ENCODE measurements at regions not wholly inside any gene's neighbourhood (a gene's known extent, or its start where the extent isn't known, plus 50 kb on each side); places are given as distances from the start of the nearest gene placed in this dataset.
A peak's percentile ranks its signal among the peaks of the same experiment; 100 is the strongest.

DNA sequence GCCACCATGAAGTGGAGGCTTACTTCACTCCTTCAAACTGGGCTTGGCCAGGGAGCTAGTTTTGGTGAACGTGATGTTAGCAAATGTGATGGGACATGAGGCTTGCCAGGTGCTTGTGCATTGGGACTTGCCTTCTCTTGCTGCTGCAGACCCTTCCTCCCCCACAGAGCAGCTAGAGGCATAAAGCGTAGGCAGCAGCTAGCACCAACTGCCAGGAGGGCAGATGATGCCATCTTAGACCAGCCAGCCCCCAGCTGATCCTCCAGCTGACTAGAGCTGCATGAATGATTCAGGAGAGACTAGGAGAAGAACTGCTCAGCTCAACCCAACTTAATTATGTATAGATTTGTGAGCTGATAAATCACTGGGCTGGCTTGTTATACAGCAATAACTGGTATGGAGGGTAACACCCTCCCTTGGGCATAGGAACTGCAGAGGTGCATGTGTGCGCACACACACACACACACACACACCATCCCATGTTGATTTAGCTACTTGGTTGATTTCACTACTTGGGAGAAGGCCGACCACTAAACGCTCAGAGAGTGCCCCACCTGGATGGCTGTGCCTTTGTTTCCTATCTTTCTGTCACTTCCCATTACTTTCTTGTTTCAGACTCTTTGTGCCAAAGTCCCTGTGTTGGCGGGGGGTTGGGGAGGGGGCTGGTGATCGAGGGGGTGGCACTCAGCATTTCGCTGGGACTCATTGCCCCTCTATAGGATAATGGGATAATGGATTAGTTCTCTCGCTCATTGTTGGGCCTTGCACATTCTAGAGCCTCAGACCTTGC is 202.8 kb downstream of the ADAMTS15 start:
- Histone ChIP-seq H3K4me3 (replicated peaks; ENCODE audit: insufficient read depth, low read length) (no peak overlapping the region), H3K27me3 (ENCODE audit: insufficient read depth, poor library complexity, severe bottlenecking) (no peaks in the 10 kb centered on the region), H3K27ac (replicated peaks) (no peak overlapping the region)
- no peak for TF ChIP-seq GABPA (IDR thresholded peaks at IDR 0.05; ENCODE audit: low read depth)
- no peak for TF ChIP-seq SPI1 (IDR thresholded peaks at IDR 0.05; ENCODE audit: borderline replicate concordance, low read depth)
- no peak for TF ChIP-seq POLR2AphosphoS5 (IDR thresholded peaks at IDR 0.05; ENCODE audit: low read depth)
- TF ChIP-seq, protein P1, sequence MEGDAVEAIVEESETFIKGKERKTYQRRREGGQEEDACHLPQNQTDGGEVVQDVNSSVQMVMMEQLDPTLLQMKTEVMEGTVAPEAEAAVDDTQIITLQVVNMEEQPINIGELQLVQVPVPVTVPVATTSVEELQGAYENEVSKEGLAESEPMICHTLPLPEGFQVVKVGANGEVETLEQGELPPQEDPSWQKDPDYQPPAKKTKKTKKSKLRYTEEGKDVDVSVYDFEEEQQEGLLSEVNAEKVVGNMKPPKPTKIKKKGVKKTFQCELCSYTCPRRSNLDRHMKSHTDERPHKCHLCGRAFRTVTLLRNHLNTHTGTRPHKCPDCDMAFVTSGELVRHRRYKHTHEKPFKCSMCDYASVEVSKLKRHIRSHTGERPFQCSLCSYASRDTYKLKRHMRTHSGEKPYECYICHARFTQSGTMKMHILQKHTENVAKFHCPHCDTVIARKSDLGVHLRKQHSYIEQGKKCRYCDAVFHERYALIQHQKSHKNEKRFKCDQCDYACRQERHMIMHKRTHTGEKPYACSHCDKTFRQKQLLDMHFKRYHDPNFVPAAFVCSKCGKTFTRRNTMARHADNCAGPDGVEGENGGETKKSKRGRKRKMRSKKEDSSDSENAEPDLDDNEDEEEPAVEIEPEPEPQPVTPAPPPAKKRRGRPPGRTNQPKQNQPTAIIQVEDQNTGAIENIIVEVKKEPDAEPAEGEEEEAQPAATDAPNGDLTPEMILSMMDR (IDR thresholded peaks at IDR 0.05; ENCODE audit: insufficient read depth, low read length): no peak
- TF ChIP-seq, protein P2, sequence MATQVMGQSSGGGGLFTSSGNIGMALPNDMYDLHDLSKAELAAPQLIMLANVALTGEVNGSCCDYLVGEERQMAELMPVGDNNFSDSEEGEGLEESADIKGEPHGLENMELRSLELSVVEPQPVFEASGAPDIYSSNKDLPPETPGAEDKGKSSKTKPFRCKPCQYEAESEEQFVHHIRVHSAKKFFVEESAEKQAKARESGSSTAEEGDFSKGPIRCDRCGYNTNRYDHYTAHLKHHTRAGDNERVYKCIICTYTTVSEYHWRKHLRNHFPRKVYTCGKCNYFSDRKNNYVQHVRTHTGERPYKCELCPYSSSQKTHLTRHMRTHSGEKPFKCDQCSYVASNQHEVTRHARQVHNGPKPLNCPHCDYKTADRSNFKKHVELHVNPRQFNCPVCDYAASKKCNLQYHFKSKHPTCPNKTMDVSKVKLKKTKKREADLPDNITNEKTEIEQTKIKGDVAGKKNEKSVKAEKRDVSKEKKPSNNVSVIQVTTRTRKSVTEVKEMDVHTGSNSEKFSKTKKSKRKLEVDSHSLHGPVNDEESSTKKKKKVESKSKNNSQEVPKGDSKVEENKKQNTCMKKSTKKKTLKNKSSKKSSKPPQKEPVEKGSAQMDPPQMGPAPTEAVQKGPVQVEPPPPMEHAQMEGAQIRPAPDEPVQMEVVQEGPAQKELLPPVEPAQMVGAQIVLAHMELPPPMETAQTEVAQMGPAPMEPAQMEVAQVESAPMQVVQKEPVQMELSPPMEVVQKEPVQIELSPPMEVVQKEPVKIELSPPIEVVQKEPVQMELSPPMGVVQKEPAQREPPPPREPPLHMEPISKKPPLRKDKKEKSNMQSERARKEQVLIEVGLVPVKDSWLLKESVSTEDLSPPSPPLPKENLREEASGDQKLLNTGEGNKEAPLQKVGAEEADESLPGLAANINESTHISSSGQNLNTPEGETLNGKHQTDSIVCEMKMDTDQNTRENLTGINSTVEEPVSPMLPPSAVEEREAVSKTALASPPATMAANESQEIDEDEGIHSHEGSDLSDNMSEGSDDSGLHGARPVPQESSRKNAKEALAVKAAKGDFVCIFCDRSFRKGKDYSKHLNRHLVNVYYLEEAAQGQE (IDR thresholded peaks at IDR 0.05; ENCODE audit: insufficient replicate concordance, low read depth): no peak
- DNase-seq (ENCODE audit: low read depth in 1 of 2, low spot score in 1 of 2): no peak

DNA sequence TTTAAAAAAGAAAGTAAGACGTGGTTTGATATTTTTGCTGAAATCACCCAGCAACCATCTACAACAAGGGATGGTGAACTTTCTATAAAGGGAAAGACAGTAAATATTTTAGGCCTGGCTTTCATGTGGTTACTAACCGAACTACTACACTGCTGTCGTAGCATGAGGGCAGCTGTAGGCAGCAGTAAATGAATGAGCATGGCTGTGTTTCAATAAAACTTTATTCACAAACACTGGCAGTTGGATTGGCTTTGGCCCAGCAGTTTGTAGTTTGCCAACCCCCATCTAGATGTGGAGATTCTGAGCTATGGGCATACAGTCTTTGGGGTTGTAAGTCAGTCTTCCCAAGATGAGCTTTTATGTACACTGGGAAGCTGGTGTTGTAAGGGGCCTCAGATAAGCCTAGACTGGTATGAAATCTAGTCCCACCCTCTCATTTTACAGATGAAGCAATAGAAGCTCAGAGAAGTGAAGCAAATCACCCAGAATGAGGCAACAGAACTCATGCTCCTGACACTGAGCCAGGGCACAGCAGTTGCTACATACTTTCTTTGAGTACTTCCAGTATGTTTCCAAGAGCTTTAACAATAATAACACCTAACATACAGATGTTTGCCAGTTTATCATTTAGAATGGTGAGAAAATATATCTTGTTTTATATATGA is 204.4 kb downstream of the ADAMTS15 start:
- DNase-seq (ENCODE audit: low read depth in 1 of 2, low spot score in 1 of 2): peak; percentile 4 to 6
- Histone ChIP-seq H3K27me3 (ENCODE audit: insufficient read depth, poor library complexity, severe bottlenecking) (no peaks in the 10 kb centered on the region), H3K4me3 (replicated peaks; ENCODE audit: insufficient read depth, low read length) (no peak overlapping the region), H3K27ac (replicated peaks) (no peak overlapping the region)
- TF ChIP-seq, protein P2 (IDR thresholded peaks at IDR 0.05; ENCODE audit: insufficient replicate concordance, low read depth): no peak
- TF ChIP-seq POLR2AphosphoS5 (IDR thresholded peaks at IDR 0.05; ENCODE audit: low read depth) (no peak), SPI1 (IDR thresholded peaks at IDR 0.05; ENCODE audit: borderline replicate concordance, low read depth) (no peak), GABPA (IDR thresholded peaks at IDR 0.05; ENCODE audit: low read depth) (no peak)
- TF ChIP-seq, protein P1 (IDR thresholded peaks at IDR 0.05; ENCODE audit: insufficient read depth, low read length): no peak

DNA sequence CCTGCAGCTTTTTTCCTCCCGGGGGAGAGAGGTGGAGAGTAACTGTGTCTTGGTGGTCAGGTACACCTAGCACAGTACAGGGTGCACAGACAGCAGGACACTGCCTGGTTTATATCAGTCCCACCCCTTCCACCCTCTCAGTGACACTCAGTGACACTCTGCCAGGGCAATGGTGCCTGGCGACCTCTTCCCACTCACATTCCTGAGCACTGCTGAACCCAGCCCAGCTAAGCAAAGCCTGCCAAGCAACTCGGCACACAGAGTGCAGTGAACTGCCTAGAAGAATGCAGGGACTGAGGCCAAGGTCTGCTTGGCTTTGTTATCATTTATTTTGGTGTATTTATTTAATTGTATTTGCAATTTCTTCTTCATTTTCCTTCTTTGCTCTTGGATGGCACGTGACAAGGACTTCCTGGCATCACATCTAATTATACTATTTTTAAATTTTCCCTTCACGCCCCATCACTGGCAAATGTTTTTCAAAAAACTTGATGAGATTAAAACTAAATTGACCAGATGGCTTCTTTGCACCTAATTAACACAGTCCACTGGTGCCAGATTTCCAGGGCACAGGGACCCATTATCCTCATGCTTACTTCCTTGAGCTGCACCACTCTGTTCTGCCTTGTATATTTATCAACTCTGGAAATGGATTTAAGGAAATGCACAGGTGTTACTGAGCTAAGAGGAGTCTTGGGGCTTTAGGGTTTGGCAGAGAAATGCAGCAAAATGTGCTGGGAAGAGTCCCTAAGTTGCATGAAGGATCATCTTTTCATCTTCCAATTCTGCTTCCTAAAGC is 205.6 kb downstream of the ADAMTS15 start:
- H3K27me3 ChIP-seq (ENCODE audit: insufficient read depth, poor library complexity, severe bottlenecking): no peaks in the 10 kb centered on the region
- no peak for DNase-seq (ENCODE audit: low read depth in 1 of 2, low spot score in 1 of 2)
- H3K27ac ChIP-seq (replicated peaks): no peak overlapping the region
- no peak for TF ChIP-seq SPI1 (IDR thresholded peaks at IDR 0.05; ENCODE audit: borderline replicate concordance, low read depth)
- no peak for TF ChIP-seq POLR2AphosphoS5 (IDR thresholded peaks at IDR 0.05; ENCODE audit: low read depth)
- TF ChIP-seq, protein P1 (IDR thresholded peaks at IDR 0.05; ENCODE audit: insufficient read depth, low read length): no peak
- no peak for TF ChIP-seq GABPA (IDR thresholded peaks at IDR 0.05; ENCODE audit: low read depth)
- TF ChIP-seq, protein P2 (IDR thresholded peaks at IDR 0.05; ENCODE audit: insufficient replicate concordance, low read depth): no peak
- H3K4me3 ChIP-seq (replicated peaks; ENCODE audit: insufficient read depth, low read length): no peak overlapping the region
